ENCODE measurements at regions not wholly inside any gene's neighbourhood (a gene's known extent, or its start where the extent isn't known, plus 50 kb on each side); places are given as distances from the start of the nearest gene placed in this dataset.
"Not testable (repeated sequence)": the region's sequence is repeated elsewhere in the genome, so short reads cannot be mapped to it uniquely, and the experiment has no call there.

DNA sequence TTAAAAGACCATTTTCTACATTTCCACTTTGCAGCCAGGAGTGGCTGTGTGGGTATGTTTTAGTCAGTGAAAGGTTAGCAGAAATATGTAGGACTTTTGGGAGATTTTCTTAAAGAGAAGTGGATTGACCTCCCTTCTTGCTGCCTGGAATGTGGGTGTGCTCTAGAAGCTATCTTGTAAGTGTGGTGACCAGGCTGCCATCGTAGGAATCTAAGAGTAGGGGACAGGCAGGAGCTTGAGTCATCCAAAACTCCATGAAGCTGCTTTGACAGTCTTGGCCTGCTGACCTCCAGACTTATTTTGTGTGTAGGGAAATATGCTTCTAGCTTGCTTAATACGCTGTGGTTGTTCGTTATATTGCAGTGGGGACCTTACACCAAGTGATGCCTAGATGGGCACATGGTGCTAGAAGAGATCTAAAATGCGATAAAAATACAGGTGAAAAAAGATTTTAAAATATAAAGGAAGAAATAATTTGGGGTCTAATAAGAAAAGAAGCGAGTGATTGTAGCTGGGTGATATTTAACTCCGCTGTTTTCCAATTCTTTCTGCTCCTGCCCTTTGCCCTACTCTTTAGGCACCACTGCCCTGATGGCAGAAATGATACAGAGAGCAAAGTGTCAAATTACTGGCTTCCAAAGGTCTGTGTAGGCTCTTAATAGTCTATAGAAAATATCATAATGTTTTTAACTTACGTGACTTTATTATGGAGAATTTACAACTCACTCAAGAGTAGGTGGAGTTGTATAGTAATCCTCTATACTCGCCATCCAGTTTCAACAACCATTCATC lies 298.2 kb upstream of the ZNF608 start:
- DNase-seq (ENCODE audit: low read depth) = no peak

DNA sequence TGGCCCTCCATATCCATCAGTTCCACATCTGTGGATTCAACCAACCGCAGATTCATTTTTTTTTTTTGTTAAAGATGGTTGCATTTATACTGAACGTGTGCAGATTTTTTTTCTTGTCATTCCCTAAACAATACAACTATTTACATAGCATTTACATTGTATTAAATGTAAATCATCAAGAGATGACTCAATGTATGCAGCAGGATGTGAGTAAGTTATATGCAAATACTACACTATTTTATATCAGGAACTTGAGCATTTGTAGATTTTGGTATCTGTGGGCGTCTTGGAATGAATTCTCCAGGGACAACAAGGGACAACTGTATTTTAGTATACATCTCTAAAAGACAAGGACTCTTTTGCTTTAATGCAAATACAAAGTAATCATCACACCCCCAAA lies 299.2 kb upstream of the ZNF608 start:
- DNase-seq (ENCODE audit: low read depth) = no peak

DNA sequence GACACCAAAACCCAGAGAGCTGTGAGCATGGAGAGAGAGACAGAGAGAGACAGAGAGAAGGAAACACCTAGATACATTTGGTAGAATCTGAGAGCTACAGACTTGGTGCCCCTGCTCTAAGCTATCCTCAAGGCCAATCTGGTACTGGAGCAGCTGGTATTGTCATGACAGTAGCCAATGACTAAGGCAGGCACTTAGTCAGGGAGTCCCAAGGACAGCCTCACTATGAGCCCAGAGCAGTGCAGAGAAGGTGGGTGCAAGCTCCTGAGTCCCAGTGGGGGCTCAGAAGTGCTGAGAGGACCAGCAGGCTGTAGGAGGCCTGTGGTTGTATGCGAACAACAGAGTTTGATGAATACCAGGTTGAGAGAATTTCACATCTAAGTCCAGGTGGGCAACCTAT lies 300.4 kb upstream of the ZNF608 start:
- no peak for DNase-seq (ENCODE audit: low read depth)

DNA sequence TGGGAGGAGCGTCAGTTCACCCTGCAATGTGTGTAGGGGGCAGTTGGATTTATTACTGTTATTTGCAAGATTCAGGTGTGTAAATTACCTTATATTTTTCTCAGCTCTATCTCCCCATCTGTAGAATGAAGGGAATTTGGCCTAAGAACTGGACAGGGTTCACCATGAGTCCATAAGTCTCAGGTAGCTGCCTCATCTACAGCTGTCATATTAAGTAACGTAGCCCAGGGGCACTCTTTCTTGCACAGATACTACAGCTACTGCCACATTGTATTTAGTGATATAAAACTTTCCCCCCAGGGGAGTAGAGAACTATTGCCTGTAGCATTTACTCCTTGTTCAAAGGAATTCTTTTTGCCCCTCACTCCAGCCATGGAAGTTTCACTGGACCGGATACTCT lies 301.4 kb upstream of the ZNF608 start:
- no peak for DNase-seq (ENCODE audit: low read depth)

DNA sequence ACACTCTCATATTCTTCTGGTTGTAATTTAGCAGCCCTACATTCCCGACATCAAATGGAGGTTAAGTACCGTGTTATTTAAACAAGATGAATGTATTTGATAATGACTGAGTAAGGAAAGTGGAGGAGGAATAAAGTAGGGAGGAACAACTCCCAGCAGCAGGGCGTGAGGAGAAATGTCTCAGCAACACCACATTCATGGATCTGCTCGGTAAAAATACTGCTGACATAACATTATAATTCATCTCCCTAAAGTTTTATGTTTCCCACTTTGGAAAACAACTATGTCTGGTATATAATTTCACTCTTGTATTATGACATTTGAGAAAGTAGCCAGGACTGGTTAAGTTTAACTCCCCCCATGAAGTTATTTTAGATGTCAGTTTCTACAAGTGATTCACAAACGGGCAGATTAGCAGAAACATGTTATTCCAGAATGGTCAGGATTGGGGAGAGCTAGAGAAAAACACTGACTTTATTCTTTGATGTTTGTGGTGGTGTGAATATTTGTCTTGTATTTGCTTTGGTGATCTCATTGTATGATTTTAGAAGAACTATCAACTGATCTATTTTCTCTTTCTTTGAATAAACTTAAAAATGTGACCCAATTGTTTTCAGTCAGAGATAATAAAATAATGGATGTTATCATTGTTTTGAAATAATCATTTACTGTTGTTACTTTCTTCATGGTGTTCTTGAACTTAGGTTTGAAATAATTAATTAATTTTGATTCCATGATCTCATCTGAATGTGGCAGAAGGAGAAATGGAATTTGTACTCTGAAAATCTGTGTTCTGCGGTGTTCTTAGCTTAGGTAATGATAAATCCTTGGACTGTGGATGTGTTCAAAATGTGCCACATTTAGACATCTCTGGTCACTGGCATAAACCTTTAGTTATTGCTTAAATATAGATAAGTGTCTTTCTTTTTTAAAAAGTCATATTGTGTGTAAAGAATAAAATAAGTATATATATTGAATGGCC lies 303.6 kb upstream of the ZNF608 start:
- no peak for DNase-seq (ENCODE audit: low read depth)

DNA sequence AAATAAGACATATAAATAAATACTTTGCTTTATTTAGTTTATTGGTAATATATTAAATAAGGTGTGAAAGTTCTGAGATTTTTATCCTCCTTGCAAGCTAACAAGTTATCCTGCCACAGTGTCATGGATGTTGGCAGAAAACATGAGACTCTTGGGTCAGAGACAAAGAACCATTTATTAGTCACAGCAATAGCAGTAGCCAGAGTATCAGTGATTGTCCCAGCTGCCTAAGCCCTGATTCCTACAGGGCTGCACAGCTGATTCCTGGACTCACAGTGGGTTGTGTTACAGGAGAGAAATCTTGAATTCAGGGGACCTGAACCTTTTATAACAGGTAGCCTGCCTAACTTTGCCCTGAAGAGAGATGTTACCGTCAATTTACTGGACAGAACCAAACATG lies 304.5 kb upstream of the ZNF608 start:
- DNase-seq (ENCODE audit: low read depth) = no peak

DNA sequence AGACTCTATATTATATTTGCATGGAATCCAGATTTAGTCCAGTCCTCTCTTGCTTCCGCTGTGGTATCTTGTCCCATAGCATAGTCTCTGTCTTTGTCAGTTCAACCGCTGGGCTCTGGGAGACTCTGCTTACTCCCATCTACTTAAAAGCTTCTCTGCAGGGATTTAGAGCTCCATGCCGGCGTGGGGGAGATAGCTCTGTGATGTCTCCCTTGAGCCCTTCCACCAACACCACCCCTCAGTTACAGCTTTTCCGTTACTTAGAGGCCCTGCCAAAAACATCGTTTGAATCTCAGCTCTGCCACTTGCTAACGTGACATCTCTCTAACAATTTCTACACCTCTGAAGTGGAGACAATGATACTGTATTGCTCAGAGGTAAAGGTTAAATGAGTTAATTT lies 306.1 kb upstream of the ZNF608 start:
- no peak for DNase-seq (ENCODE audit: low read depth)

DNA sequence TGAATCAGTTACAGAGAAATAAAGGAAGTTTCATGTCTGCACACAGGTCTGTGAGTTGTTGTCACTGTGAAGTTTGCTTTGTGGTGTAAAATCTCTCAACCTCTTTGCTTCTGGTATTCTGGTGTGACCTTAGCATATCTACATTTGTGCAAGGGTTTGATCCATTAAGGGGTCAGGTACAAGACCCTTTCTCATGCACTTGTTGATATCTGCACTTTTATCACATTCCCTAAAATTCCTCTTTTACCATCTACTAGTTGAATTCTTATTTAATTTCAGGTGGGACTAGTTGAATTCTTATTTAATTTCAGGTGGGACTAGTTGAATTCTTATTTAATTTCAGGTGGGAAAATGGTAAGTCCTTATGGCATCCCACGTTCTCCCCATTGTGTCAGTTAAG lies 306.7 kb upstream of the ZNF608 start:
- no peak for DNase-seq (ENCODE audit: low read depth)

DNA sequence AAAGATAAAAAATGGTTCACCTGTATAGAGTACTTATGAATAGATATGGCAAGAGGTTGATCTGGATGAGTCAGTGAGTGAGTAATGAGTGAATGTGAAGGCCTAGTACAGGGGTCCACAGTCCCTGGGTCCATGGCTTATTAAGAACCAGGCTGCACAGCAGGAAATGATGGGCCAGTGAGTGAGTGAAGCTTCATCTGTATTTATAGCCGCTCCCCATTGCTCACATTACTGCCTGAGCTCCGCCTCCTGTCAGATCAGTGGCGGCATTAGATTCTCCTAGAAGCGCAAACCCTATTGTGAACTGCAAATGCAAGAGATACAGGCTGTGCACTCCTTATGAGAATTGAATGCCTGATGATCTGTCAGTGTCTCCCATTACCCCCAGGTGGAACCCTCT lies 307.7 kb upstream of the ZNF608 start:
- no peak for DNase-seq (ENCODE audit: low read depth)

DNA sequence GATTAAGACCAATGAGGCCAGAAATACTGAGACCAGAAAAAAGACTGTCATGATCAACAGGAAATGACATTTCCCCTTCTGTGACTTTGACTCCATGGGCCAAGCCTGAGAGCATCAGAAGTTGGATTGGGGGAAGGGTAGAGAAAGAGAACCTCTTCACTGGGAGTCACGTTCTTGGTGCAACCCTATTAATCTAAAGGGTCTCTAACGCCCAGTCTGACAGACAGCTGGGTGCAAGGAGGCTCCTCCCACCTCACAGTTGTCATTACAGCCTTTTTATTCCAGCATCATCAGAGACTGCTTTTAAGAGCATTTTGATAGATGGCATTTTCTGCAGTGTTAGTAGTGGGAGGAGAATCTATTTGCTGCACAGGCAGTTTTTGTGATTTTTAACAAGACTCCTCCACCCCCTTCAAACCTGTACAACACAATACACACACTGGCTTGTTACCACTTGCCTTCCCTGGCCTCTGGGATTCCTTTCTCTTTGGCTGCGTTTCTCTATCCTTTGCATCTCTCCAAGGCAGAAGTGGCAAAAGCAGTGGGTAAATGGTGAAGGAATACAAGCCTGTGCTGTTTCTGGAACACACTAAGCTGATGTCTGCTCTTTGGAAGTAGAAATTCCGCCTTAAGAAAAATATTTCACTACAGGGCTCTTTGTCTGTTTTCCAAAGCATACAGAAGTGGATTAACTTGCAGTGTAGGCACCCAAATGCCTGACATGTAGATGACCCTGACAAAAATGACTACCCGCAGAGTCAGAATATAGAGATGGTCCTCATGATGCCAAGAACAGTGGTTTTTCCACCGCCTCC lies 310.4 kb upstream of the ZNF608 start:
- no peak for DNase-seq (ENCODE audit: low read depth)

DNA sequence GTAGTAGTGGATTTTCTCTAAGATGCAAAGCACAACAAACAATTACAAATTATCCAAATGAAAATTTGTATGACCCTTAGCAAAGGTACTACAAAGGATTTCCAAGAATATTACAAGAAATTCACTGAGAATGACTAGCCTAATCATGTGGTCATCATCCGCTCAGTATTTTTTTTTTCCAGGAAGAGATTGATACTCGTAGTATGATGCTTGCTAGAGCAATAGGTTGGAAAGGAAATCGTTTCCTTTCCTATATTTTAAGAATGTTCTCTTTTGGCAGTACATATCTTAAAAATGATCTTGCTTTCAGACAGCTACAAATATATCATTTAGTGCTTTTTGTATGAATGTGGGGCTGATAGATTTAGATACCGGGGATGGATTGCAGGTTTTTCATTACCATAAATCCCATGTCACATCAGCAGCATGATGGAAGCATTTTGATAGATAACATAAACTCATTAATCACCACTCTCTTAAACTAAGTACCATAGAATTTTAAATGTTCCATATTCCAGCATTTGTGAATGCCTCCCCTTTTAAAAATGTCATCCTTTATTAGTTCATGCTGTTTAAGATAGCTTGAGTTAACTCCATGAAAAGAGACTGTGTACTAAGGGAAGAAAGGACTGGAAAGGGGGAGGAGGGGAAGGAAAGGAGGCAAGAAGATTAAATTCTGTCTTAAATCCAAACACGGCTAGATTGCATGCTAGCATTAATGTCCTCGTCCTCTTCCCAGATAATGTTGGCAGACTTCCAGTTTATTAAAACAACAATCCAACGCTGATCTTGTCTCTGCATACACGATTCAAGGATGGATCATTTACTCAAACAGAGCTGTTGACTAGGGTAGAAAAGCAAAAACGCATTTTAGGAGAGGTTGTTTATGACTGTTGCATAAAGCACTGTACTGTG lies 311.7 kb upstream of the ZNF608 start:
- DNase-seq (ENCODE audit: low read depth) = no peak

DNA sequence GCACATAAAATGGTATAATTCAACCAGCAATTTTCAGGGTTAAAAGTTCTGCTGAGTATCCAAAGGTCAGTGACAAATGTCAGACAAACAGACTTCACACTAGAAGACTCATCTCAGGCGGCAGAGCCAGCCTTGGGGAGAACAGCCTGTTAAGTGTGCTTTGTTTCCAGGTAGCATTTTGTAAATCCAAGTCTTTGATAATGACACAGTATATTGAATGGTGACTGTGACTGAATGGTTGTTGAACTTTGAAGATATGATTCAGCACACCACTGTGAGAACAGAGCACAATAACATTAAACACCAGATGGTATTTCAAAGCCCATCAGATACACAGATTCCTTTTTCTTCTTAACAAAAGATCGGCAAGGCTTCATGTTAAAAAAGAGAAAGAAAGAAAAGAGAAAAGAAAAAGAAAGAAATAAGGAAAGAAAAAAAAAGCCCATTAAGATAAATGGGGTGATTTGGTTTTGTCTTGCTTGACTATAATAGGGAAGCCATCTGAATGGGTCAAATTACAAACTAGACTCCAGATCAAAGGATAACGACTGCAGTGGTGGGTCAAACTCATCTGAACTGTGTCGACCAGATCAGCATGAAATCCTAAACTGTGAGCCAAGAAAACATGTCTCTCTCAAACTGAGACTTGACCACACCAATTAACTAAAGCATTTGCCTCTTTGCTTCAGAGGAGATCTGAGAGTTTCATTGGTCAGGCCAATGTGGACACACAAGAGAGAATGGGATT lies 313.0 kb upstream of the ZNF608 start:
- no peak for DNase-seq (ENCODE audit: low read depth)

DNA sequence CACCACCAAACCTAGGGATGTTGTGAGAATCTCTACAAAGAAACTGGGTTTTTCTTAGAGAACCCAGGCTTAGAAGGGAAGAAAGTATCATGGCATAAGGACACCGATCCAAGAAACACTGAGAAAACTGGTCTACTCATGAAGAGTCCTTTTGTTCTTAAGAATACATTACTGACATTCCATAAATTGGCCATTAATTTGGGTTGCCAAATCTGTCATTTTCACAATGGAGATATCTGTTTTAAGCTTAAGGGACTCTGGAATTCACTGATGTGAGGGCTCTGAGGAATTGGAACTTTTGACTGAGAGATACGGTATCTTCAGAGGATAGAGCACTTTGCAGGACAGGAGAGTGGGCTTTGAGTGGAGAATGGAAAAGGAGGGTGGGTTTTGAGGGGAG lies 315.3 kb upstream of the ZNF608 start:
- DNase-seq (ENCODE audit: low read depth) = no peak

DNA sequence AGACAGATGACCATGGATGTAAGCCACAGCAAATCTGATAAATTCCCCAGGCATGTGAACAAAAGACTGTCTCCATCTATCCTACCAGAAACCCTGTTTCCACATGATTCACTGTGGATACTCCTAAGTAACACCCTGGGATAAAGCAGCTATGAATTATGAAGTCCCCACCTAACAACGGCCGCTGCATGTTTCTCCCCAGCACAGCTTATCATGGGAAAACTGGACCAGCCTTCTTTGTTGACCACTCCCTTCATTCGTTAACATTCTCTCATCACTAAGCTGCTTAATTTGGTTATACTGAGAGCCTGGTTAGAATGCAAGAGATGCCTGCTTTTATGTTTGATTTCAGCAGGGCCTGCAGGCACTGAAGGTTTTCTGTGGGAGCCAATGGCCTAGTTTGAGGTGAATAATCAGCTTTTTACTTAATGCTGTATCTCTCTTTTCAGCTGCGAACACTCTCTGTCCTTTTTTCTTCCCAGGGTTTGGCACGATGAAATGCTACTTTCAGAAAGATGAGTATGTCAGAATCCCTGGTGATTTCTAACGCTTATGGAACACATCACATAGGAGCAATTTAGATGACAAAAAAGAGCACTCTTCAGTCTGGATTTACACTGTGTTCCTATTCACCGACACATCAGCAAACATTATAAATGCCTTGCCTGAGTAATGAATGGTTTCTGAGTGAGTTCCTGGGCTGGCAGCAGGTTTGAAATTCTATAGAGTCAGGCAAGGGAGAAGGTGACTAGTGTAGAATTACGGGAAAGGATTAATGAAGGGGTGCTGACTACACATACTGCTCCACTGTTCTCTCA lies 318.4 kb upstream of the ZNF608 start:
- no peak for DNase-seq (ENCODE audit: low read depth)

DNA sequence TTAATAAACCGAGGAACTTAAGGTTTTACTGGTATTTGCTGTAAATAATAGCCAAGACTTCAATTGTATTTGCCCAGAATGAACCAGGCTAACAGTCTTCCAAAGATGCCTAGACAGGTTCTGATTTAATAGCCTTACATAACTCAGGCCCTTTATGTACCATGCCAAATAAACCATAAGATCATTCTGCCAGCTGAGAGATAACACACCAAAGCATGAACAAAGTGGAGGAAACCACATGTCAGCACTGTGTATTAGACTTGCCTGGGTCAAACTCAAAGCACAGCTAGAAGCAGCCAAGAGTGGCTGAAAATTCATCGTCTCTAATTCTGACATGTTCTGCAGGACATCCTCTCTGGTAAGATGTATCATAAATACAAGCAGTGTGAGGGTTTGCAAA lies 319.3 kb upstream of the ZNF608 start:
- no peak for DNase-seq (ENCODE audit: low read depth)

DNA sequence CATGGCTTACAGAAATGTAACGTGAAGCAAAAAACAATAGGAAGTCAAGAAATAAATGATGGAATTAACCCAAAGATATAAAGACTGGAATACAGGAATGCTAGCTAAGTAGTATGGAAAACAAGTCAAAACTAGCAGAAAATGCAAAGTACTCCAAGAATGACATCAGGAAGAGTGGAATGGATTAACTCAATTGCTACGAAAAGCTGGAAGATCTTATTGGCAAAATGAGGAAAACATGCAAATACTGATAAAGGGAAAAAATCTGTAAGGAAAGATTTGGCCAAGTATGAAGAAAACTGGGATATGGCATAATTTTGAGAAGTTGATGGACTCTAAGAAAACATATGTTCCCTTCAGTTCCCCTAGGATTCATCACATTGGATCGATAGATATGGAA lies 324.5 kb upstream of the ZNF608 start:
- DNase-seq (ENCODE audit: low read depth) = no peak

DNA sequence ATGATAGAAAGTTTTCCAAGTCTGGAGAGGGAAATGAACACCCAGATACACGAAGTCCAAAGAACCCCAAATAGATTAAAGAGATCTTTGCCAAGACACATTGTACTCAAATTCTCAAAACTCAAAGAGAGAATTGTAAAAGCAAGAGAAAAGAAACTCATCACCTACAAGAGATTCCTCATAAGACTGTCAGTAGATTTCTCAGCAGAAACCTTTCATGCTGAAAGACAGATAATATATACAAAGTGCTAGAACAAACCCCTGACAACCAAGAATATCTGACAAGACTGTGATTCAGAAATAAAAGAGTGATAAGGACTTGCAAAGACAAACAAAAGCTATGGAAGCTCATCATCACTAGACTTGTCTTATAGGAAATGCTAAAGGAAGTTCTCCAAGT lies 326.7 kb upstream of the ZNF608 start:
- no peak for DNase-seq (ENCODE audit: low read depth)

DNA sequence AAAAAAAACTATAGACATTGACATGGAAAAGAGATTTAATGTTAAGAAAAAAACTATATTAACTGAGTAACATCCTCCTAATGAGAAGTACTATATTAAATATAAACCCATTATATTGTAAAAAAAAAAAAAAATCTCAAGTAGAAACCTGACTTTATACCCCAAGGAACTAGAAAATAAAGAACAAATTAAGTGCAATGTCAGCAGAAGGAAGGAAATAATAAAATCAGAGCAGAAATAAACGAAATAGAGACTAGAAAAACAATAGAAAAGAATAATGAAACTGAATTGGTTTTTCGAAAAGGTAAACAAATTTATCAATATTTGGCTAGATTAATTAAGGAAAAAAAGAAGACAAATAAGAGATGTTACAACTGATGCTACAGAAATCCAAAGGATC lies 329.1 kb upstream of the ZNF608 start:
- no peak for DNase-seq (ENCODE audit: low read depth)

DNA sequence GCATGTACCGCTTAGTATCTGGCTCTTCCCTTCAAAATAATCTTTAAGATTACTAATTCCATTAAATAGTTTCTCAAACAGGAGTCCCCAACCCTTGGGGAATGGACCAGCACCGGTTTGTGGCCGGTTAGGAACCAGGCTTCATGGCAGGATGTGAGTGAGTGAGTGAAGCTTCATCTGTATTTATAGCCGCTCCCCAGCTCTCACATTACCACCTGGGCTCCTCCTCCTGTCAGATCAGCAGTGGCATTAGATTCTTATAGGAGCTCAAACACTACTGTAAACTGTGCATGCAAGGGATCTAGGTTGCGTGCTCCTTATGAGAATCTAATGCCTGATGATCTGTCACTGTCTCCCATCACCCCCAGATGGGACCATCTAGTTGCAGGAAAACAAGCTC lies 332.6 kb upstream of the ZNF608 start:
- not testable (repeated sequence) for DNase-seq (ENCODE audit: low read depth)

DNA sequence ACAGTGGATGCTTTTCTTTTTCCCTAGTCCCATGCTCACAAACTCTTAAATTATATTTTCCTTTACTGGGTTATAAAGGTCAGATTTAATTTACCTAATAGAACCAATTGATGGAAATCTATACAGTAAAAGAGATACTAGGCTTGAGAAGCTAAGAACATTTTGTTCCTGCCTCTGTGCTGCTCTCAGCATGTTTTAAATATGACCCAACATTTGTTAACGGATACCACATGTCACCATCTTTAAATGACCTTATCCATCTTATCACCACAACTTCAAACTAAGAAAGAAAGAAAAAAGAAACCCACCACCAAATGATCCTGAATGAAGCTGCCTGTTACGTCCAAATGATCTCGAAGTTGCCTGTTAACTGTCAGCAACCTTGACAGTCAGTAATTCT lies 334.7 kb upstream of the ZNF608 start:
- no peak for DNase-seq (ENCODE audit: low read depth)

Data from non-pigmented ciliary epithelial cell (primary cell).